OCI-LY1 (cell line): ENCODE measurements at regions not wholly inside any gene's neighbourhood (a gene's known extent, or its start where the extent isn't known, plus 50 kb on each side); places are given as distances from the start of the nearest gene placed in this dataset.

ENCODE experiments used
- H2AFZ ChIP-seq: fragments of 200-600 bp; sonication (generic), shearing (Covaris generic); 2 replicates; pipeline ENCODE4 v1.6.0; 2014; ENCODE audit warnings: antibody characterized with exemption, mild to moderate bottlenecking, low read length
- H3F3A ChIP-seq: fragments of 200-600 bp; sonication (generic), shearing (Covaris generic); 2 replicates; pipeline ENCODE4 v1.6.0; 2014; ENCODE audit warnings: mild to moderate bottlenecking, antibody characterized with exemption, low read length, moderate library complexity; ENCODE audit not compliant: insufficient read depth
- H3K27ac ChIP-seq: fragments of 200-600 bp; sonication (generic); 2 replicates; pipeline ENCODE4 v1.5.1; 2014; ENCODE audit warnings: low read length, mixed run types, mild to moderate bottlenecking, low read depth; ENCODE audit not compliant: poor library complexity, severe bottlenecking
- H3K27me3 ChIP-seq: fragments of 200-600 bp; sonication (generic); 2 replicates; pipeline ENCODE4 v1.6.0; 2014; ENCODE audit warnings: antibody characterized with exemption, mild to moderate bottlenecking, low read length, moderate library complexity; ENCODE audit not compliant: insufficient read depth
- H3K36me3 ChIP-seq: fragments of 200-600 bp; sonication (generic); 2 replicates; pipeline ENCODE4 v1.6.1; 2014; ENCODE audit warnings: mild to moderate bottlenecking, antibody characterized with exemption, low read length, moderate library complexity, mixed read lengths; ENCODE audit not compliant: insufficient read depth
- H3K4me1 ChIP-seq: fragments of 200-600 bp; sonication (generic); 2 replicates; pipeline ENCODE4 v1.5.1; 2014; ENCODE audit warnings: mild to moderate bottlenecking, low read length, moderate library complexity; ENCODE audit not compliant: insufficient read depth, severe bottlenecking
- H3K4me2 ChIP-seq: fragments of 200-600 bp; sonication (generic), shearing (Covaris generic); 2 replicates; pipeline ENCODE4 v1.6.1; 2014; ENCODE audit warnings: low read length
- H3K4me3 ChIP-seq: fragments of 200-600 bp; sonication (generic); 2 replicates; pipeline ENCODE4 v1.5.1; 2014; ENCODE audit warnings: low read length, low read depth, mild to moderate bottlenecking, mixed read lengths; ENCODE audit not compliant: poor library complexity, severe bottlenecking
- H3K79me2 ChIP-seq: fragments of 200-600 bp; shearing (Covaris generic); 2 replicates; pipeline ENCODE4 v1.6.1; 2016; ENCODE audit warnings: mixed run types, low read length, mixed read lengths; ENCODE audit not compliant: insufficient read depth
- H3K9ac ChIP-seq: fragments of 200-600 bp; sonication (generic), shearing (Covaris generic); 2 replicates; pipeline ENCODE4 v1.6.1; 2014; ENCODE audit warnings: mild to moderate bottlenecking, low read length, mixed read lengths
- H3K9me2 ChIP-seq: fragments of 200-600 bp; sonication (generic), shearing (Covaris generic); 2 replicates; pipeline ENCODE4 v1.6.1; 2014; ENCODE audit warnings: low read depth, mild to moderate bottlenecking, low read length, mixed read lengths
- H3K9me3 ChIP-seq: fragments of 200-600 bp; shearing (Covaris generic); 2 replicates; pipeline ENCODE4 v1.6.1; 2014; ENCODE audit warnings: low read length, mixed read lengths
- H4K20me1 ChIP-seq: fragments of 200-600 bp; sonication (generic), shearing (Covaris generic); 2 replicates; pipeline ENCODE4 v1.6.0; 2016; ENCODE audit warnings: mild to moderate bottlenecking, low read length; ENCODE audit not compliant: insufficient read depth
- CTCF ChIP-seq: fragments of 200-600 bp; sonication (generic), shearing (Covaris generic); IDR thresholded peaks from 2 replicates; pipeline ENCODE4 v1.5.1; 2017; ENCODE audit warnings: mild to moderate bottlenecking, antibody characterized with exemption, low read length, moderate library complexity, mixed read lengths
- EZH2 ChIP-seq: fragments of 200-600 bp; sonication (generic), shearing (Covaris generic); IDR thresholded peaks from 2 replicates; pipeline ENCODE4 v1.8.0; 2017; ENCODE audit warnings: borderline replicate concordance, mixed run types, mild to moderate bottlenecking, antibody characterized with exemption, low read length, moderate library complexity, mixed read lengths

GRCh38 chr14:31947076-31947475 lies 130.0 kb upstream of the ARHGAP5 start:
- Histone ChIP-seq H3K79me2 (no peaks in the 10 kb centered on the region), H3K27ac (no peak overlapping the region), H3K4me1 (peaks cover 9% of the 10 kb centered on the region)

GRCh38 chr14:31947680-31948595 lies 129.2 kb upstream of the ARHGAP5 start:
- Histone ChIP-seq H3K36me3 (no peaks in the 10 kb centered on the region), H4K20me1 (no peaks in the 10 kb centered on the region), H3K4me2 (no peak overlapping the region), H2AFZ (no peak overlapping the region), H3K9me2 (no peaks in the 10 kb centered on the region), H3K4me3 (no peak overlapping the region), H3F3A (no peaks in the 10 kb centered on the region), H3K79me2 (no peaks in the 10 kb centered on the region), H3K27ac (no peak overlapping the region), H3K9ac (no peak overlapping the region), H3K4me1 (peaks cover 9% of the 10 kb centered on the region), H3K9me3 (no peaks in the 10 kb centered on the region), H3K27me3 (no peaks in the 10 kb centered on the region)
- TF ChIP-seq CTCF, result no peak
- no peak for TF ChIP-seq EZH2

More at GRCh38 chr14:31947076-31947475, 130.0 kb upstream of the ARHGAP5 start:
- H3K36me3 ChIP-seq, result no peaks in the 10 kb centered on the region
- no peak overlapping the region for H2AFZ ChIP-seq
- H3K4me2 ChIP-seq, result no peak overlapping the region
- TF ChIP-seq CTCF (no peak), EZH2 (no peak)
- H3K9ac ChIP-seq, result no peak overlapping the region
- no peaks in the 10 kb centered on the region for H3K9me2 ChIP-seq
- no peaks in the 10 kb centered on the region for H3F3A ChIP-seq
- H4K20me1 ChIP-seq, result no peaks in the 10 kb centered on the region
- H3K27me3 ChIP-seq, result no peaks in the 10 kb centered on the region
- no peak overlapping the region for H3K4me3 ChIP-seq
- H3K9me3 ChIP-seq, result no peaks in the 10 kb centered on the region

GRCh38 chr14:31949709-31950108 lies 127.4 kb upstream of the ARHGAP5 start:
- Histone ChIP-seq H3K9me2 (no peaks in the 10 kb centered on the region), H3K27ac (no peak overlapping the region), H3K4me3 (no peak overlapping the region), H3K4me2 (no peak overlapping the region), H3K36me3 (no peaks in the 10 kb centered on the region), H2AFZ (no peak overlapping the region), H3K9me3 (no peaks in the 10 kb centered on the region), H3K9ac (no peak overlapping the region), H3F3A (no peaks in the 10 kb centered on the region), H3K4me1 (peaks cover 7% of the 10 kb centered on the region), H4K20me1 (no peaks in the 10 kb centered on the region), H3K27me3 (no peaks in the 10 kb centered on the region), H3K79me2 (no peaks in the 10 kb centered on the region)
- TF ChIP-seq CTCF (no peak), EZH2 (no peak)
